PC-9 (cell line): ENCODE measurements at regions not wholly inside any gene's neighbourhood (a gene's known extent, or its start where the extent isn't known, plus 50 kb on each side); places are given as distances from the start of the nearest gene placed in this dataset.

Source experiments
- CTCF ChIP-seq: fragments of 200-600 bp; sonication (generic); conservative IDR thresholded peaks from 2 replicates; pipeline ENCODE4 v1.6.1; 2017; ENCODE audit warnings: mixed run types, antibody characterized with exemption, mild to moderate bottlenecking, moderate library complexity
- EZH2 ChIP-seq: fragments of 200-600 bp; sonication (generic); IDR thresholded peaks from 2 replicates; pipeline ENCODE4 v1.8.0; 2017; ENCODE audit warnings: antibody characterized with exemption, low read depth

- TF ChIP-seq CTCF = no peak
- no peak for TF ChIP-seq EZH2
Observed at GRCh38 chr17:10976401-10976800, 138.5 kb upstream of the PIRT start.
